Ishikawa (cell line): ENCODE measurements at regions not wholly inside any gene's neighbourhood (a gene's known extent, or its start where the extent isn't known, plus 50 kb on each side); places are given as distances from the start of the nearest gene placed in this dataset.

Experiments used
- EP300 ChIP-seq: IDR thresholded peaks from 2 replicates; pipeline ENCODE4 v1.6.1; 2012; ENCODE audit warnings: borderline replicate concordance
- MAX ChIP-seq: IDR thresholded peaks from 2 replicates; pipeline ENCODE4 v1.6.1; 2012
- REST ChIP-seq: IDR thresholded peaks from 2 replicates; pipeline ENCODE4 v1.6.1; 2012; ENCODE audit warnings: low read depth, mild to moderate bottlenecking
- YY1 ChIP-seq: IDR thresholded peaks from 2 replicates; pipeline ENCODE4 v1.6.1; 2012; ENCODE audit warnings: low read depth

- TF ChIP-seq EP300 (no peak), REST (no peak), YY1 (no peak), MAX (no peak)
Observed at GRCh38 chr5:116769470-116769869, 194.8 kb upstream of the SEMA6A start.
